ENCODE measurements at regions not wholly inside any gene's neighbourhood (a gene's known extent, or its start where the extent isn't known, plus 50 kb on each side); places are given as distances from the start of the nearest gene placed in this dataset.

DNA sequence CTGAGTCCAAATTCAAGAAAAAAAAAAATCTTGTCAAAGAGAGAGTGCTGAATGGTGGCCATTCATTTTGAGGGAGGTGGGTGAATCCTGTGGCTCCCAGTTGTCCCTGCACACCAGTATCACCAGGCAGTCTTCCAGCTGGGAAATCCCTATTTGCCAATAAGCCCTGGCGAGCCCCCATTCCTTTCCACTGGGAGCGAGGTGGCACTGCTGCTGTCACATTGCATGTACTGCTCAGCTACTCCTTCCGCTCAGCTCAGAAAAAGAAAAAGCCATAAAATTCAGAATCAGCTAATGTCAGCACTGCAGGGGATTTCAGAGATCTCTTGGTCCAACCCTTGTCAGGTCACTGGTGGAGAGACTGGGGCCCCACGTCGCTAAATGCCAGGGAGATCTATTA lies 298.5 kb downstream of the OMA1 start:
- TF ChIP-seq ISL1 (CRISPR knock-in tag; IDR thresholded peaks at IDR 0.05) (no peak), CREB5 (CRISPR knock-in tag; IDR thresholded peaks at IDR 0.05; ENCODE audit: low read depth) (no peak), CSRNP3 (CRISPR knock-in tag; IDR thresholded peaks at IDR 0.05) (no peak)
- TF ChIP-seq, protein P1, sequence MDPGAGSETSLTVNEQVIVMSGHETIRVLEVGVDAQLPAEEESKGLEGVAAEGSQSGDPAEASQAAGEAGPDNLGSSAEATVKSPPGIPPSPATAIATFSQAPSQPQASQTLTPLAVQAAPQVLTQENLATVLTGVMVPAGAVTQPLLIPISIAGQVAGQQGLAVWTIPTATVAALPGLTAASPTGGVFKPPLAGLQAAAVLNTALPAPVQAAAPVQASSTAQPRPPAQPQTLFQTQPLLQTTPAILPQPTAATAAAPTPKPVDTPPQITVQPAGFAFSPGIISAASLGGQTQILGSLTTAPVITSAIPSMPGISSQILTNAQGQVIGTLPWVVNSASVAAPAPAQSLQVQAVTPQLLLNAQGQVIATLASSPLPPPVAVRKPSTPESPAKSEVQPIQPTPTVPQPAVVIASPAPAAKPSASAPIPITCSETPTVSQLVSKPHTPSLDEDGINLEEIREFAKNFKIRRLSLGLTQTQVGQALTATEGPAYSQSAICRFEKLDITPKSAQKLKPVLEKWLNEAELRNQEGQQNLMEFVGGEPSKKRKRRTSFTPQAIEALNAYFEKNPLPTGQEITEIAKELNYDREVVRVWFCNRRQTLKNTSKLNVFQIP (CRISPR knock-in tag; IDR thresholded peaks at IDR 0.05; ENCODE audit: borderline replicate concordance, low read depth): no peak
- ATAC-seq: no peak

DNA sequence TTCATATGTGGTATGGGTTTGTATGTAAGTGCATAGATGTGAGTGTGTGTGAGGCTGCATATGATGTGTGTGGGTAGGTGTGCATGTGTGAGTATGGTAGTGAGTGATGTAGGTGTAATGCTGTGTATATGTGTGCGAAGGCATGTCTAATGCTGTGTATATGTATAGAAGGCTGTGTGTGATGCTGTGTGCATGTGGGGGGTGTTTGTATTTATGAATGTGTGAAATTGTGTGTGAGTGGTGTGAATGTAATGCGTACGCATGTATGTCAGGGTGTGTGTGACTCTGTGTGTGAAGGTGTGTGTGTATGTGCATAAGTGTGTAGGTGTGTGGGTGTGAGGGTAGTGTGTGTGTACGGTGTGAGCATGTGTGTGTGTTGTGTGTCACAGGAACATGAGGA lies 300.0 kb downstream of the OMA1 start:
- no peak for ATAC-seq
- no peak for TF ChIP-seq ARNTL (CRISPR knock-in tag; IDR thresholded peaks at IDR 0.05; ENCODE audit: borderline replicate concordance, low read depth)
- no peak for TF ChIP-seq ZNF565 (CRISPR knock-in tag; conservative IDR thresholded peaks at IDR 0.05; ENCODE audit: low read depth)
- TF ChIP-seq TOX (CRISPR knock-in tag; IDR thresholded peaks at IDR 0.05; ENCODE audit: borderline replicate concordance): no peak
- TF ChIP-seq, protein P1 (CRISPR knock-in tag; IDR thresholded peaks at IDR 0.05; ENCODE audit: borderline replicate concordance, low read depth): no peak
- no peak for TF ChIP-seq TSHZ2 (CRISPR knock-in tag; IDR thresholded peaks at IDR 0.05)
- TF ChIP-seq OSR1 (CRISPR knock-in tag; IDR thresholded peaks at IDR 0.05): no peak
- no peak for TF ChIP-seq ZFP3 (CRISPR knock-in tag; IDR thresholded peaks at IDR 0.05)
- no peak for TF ChIP-seq BACH2 (CRISPR knock-in tag; IDR thresholded peaks at IDR 0.05; ENCODE audit: borderline replicate concordance)
- TF ChIP-seq CREB5 (CRISPR knock-in tag; IDR thresholded peaks at IDR 0.05; ENCODE audit: low read depth): no peak
- TF ChIP-seq CSDC2 (CRISPR knock-in tag; IDR thresholded peaks at IDR 0.05): no peak
- no peak for TF ChIP-seq ZNF70 (CRISPR knock-in tag; IDR thresholded peaks at IDR 0.05)
- no peak for TF ChIP-seq PPARA (CRISPR knock-in tag; IDR thresholded peaks at IDR 0.05; ENCODE audit: borderline replicate concordance)
- TF ChIP-seq ZFP30 (CRISPR knock-in tag; IDR thresholded peaks at IDR 0.05): no peak
- TF ChIP-seq ZC3H10 (CRISPR knock-in tag; IDR thresholded peaks at IDR 0.05): no peak

DNA sequence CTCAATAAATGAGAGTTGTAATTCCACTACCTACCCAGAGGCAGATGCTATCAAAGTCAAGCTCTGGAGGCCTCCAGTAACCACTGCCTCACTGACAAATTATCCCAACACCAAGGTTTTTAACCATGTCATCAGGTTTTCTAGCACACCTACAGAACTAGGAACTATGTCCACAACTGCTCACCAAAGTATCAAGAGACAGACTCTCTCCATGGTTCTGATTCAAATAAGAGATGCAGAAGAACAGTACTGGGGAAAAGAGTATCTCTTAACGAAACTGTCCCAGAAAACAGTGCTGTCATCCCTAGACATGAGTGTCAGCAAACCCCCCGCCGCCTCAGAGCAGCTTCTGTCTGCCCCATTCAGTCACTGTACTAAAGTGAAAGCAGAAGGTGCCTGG lies 301.7 kb downstream of the OMA1 start:
- ATAC-seq: no peak
- TF ChIP-seq PATZ1 (CRISPR knock-in tag; IDR thresholded peaks at IDR 0.05; ENCODE audit: borderline replicate concordance): no peak
- no peak for TF ChIP-seq RARB (CRISPR knock-in tag; IDR thresholded peaks at IDR 0.05)
- no peak for TF ChIP-seq CSRNP3 (CRISPR knock-in tag; IDR thresholded peaks at IDR 0.05)
- no peak for TF ChIP-seq ZNF8 (CRISPR knock-in tag; IDR thresholded peaks at IDR 0.05)
- no peak for TF ChIP-seq ZFP30 (CRISPR knock-in tag; IDR thresholded peaks at IDR 0.05)
- no peak for TF ChIP-seq GLIS3 (CRISPR knock-in tag; IDR thresholded peaks at IDR 0.05)
- TF ChIP-seq CSDC2 (CRISPR knock-in tag; IDR thresholded peaks at IDR 0.05): no peak
- TF ChIP-seq BACH2 (CRISPR knock-in tag; IDR thresholded peaks at IDR 0.05; ENCODE audit: borderline replicate concordance): no peak
- no peak for TF ChIP-seq TCF4 (CRISPR knock-in tag; IDR thresholded peaks at IDR 0.05; ENCODE audit: borderline replicate concordance)
- no peak for TF ChIP-seq ZNF565 (CRISPR knock-in tag; conservative IDR thresholded peaks at IDR 0.05; ENCODE audit: low read depth)
- TF ChIP-seq ZFP3 (CRISPR knock-in tag; IDR thresholded peaks at IDR 0.05): no peak
- TF ChIP-seq PPARA (CRISPR knock-in tag; IDR thresholded peaks at IDR 0.05; ENCODE audit: borderline replicate concordance): no peak
- no peak for TF ChIP-seq OSR1 (CRISPR knock-in tag; IDR thresholded peaks at IDR 0.05)
- TF ChIP-seq, protein P1 (CRISPR knock-in tag; IDR thresholded peaks at IDR 0.05; ENCODE audit: borderline replicate concordance, low read depth): no peak
- TF ChIP-seq ISL1 (CRISPR knock-in tag; IDR thresholded peaks at IDR 0.05): no peak
- no peak for TF ChIP-seq ZC3H10 (CRISPR knock-in tag; IDR thresholded peaks at IDR 0.05)
- TF ChIP-seq ARNTL (CRISPR knock-in tag; IDR thresholded peaks at IDR 0.05; ENCODE audit: borderline replicate concordance, low read depth): no peak
